HG02798 (cell line): ENCODE measurements at regions not wholly inside any gene's neighbourhood (a gene's known extent, or its start where the extent isn't known, plus 50 kb on each side); places are given as distances from the start of the nearest gene placed in this dataset.
"Not testable (repeated sequence)": the region's sequence is repeated elsewhere in the genome, so short reads cannot be mapped to it uniquely, and the experiment has no call there.

ENCODE experiments used
- ATAC-seq: cut with Tn5 transposase; IDR thresholded peaks from one replicate; pipeline ENCODE4 v1.9.1; 2021; ENCODE audit warnings: mild to moderate bottlenecking; ENCODE audit not compliant: unreplicated experiment, poor library complexity

DNA sequence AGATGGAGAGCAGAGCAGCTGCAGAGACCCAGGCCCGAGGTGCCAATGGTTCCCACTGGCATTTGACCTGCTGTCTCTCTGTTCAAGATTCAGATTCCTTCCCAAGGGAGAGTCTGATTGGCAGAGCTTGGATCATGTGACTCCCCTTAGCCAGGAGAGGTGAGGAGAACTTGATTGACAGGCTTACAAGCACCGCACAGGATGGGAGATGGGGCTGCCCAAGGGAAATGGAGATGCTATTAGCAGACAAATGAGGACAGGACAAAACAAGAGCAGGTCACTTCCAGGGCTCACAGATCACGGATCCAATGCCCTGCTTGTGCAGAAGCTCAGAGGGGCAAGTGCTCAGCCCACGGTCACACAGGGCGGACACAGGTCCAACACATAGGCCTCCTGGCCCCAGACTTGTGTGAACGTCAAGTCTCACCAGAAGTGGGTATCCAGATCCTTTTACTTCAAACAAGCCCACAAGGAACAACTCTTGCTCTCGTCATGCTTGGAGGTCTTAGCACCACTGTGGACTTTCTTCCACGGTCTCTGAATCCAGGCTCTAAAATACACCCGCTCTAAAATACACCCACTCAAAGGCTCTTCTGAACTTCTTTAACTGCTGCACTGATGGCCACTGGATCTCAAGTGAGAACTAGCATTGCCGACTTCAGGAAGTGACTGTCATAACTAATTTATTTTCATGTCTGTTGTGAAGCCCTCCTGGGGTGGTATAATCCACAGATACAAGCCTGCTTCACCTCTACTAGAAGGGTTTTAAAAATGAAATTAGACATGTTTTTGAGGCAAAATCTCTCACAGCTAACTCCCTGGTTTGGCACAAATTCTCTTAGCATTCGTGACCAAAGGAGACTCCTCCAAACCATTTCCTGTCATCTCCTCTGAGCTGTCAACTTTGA, 274.9 kb downstream of the RRAGC start:
- no peak for ATAC-seq

DNA sequence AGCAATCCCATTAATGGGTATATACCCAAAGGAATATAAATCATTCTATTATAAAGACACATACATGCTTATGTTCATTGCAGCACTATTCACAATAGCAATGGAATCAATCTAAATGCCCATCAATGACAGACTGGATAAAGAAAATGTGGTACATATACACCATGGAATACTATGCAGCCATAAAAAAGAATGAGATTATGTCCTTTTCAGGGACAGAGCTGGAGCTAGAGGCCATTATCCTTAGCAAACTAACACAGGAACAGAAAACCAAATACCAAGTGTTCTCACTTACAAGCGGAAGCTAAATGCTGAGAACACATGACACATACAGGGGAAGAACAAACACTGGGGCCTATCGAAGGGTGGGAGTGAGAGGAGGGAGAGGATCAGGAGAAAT, 276.3 kb downstream of the RRAGC start:
- not testable (repeated sequence) for ATAC-seq

DNA sequence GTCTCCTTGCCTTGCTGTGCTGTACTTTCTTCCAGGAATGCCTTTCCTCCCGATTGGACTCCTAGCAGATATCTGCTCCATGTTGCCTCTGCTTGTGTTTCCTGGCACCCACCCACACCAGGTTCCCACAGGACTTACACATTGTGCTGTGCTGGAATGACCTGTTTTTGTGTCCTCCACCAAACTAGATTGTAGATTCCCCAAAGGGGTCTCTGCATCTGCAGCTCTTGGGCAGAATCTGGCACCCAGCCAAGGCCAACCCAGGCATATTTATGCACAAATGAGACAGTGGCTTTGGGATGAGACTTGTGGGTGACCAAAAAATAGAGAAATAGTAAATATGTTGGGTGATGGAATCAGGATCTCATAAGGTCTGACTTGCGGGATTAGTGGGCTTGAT, 278.2 kb downstream of the RRAGC start:
- ATAC-seq = no peak

DNA sequence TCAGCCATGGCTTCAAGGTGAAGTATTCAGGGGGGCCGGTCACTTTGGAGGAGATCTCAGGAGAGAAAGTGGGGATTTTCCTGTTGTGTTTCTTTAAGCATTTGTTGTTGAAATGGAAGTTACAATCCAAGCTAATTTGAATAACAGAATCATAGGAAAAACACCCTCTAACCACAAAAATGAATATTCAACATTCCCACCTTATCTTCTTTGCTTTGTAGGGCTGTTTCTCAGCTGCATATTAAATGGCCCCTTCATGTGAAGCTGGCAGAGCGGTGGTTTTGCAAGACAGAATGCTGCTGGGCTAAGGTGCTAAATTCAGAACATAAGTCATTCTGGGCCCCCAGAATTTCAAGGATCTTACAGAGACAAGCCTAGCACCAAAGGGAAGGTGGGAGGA, 279.0 kb downstream of the RRAGC start:
- no peak for ATAC-seq

DNA sequence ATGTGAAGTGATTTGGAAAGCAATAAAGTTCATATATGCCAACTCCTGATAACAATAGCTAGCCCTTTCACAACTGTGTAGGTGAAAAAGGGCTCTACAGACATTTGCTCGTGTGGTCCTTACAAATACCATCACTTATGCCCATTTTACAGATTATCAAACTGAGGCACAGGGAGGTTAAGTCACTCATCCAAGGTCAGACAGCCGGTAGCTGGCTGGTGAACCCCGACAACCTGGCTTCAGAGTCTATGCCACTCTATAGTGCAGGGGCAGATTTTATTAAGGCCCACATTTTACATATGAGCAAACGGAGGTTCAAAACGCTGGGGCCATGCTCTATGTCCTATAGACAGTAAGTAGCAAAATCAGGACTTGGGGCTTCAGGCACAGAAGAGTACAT, 280.5 kb downstream of the RRAGC start:
- ATAC-seq = no peak

DNA sequence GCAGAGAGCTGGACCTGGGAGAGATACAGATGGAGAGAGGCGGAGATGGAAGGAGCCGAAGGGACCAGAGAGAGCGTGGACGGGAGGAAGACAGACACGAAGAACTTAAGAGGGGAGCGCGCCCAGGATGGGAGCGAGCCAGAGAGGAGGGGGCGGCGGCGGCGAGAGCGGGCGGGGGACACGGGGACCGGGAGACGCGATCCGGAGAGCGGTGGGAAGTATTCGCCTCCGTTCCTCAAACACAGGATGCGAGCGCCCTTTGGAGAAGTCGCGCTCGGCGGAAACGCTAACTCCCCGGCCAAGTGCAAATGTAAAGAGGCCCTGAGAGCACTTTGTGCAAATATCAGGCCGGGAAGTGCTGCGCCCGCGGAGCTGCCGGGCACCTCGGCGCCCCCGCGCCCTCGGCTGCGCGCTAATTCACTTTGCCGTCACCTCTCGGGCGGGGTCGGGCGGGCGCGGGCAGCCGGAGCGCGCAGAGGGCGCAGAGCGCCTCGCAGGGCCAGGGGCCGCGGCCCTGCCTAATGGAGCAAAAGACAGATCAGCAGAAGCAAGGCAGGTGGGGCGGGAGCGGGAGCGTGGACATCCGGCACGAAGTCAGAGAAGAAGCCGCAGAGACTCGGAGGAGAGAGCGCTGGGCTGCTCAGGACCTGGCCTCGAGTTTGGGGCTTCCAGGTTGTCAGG, 281.2 kb downstream of the RRAGC start:
- ATAC-seq = no peak

DNA sequence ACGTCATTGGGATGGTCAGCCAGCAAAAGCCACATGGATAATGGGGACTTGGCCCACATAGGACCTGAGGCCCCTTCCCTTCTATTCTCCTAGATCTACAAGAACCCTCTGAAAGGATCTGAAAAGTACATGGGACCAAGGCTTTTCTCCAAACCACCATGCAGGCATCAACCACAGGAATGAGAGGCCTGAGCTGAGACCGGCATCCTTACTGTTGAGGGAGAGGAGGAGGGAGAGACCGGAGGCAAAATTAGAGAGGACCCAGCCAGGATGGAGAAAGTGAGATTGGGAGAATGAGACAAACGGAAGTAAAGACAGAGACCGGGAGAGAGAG, 281.7 kb downstream of the RRAGC start:
- ATAC-seq = no peak

DNA sequence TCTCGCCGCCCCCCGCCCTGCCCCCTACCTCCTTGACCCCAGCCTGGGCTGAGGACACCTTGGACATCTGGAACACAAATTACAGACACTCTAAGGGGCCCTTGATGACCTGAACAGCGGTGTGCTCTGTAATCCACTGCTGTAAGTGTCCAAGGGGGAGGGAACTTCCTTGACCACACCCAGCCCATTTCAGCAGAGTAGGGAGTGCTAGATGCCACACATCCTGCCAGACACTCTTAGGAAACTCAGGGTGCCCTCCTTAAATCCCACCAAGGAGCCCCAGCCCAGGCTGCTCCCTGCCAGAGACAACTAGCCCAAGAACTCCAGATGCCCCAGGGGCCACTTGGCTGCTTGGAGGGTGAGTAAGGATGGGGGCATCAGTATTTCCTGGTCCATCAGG, 282.2 kb downstream of the RRAGC start:
- ATAC-seq = no peak

DNA sequence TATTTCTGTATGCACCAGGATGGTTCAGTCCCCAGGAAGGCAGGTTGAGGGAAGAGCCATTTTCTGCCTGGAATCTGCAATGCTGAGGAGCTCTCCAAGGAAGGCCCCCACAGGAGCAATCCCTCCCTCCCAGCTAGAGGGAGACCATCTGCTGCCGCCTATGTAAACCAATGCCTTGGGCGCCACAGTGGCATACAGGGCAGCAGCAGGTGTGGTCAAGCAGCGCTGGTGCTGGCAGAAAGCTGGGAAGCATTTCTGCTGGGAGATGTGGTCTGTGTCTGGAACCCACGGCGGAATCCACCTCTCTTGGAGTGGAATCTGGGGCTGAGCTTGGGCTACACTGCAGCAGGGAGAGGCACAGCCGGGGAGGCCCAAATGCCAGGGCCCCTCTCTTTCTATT, 283.3 kb downstream of the RRAGC start:
- no peak for ATAC-seq

DNA sequence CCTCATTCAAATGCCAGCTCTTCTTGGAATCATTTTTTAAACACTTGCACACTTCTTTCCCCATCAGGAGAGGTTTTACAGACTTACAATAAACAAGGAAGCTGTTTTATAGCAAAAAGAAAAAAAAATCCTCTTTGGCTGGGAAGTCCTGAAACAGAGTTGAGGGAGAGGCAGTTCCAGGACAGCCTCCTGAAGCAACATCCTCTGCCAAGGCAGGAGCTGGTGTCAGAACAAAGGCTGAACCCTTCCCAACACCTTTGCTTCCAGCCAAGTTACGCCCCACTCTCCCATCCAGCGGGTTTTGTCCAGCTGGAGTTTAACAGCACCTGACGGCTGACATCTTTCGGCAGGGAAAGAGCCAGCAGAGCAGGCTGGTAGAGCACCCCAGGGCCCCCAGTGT, 287.8 kb downstream of the RRAGC start:
- no peak for ATAC-seq

DNA sequence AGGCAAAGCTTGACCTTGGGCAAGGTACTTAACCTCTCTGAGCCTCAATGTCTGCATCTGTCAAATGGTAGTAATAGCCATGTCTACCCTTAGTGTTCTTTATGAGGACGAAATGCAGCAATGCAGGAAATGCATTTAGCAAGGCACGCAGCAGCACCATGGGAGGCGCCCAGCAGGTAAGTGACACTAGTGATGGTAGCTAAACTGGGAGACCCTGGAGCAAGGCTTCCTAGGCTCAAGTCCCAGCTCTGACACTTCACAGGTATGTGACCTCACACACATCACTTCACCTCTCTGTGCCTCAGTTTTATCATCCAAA, 289.0 kb downstream of the RRAGC start:
- no peak for ATAC-seq

DNA sequence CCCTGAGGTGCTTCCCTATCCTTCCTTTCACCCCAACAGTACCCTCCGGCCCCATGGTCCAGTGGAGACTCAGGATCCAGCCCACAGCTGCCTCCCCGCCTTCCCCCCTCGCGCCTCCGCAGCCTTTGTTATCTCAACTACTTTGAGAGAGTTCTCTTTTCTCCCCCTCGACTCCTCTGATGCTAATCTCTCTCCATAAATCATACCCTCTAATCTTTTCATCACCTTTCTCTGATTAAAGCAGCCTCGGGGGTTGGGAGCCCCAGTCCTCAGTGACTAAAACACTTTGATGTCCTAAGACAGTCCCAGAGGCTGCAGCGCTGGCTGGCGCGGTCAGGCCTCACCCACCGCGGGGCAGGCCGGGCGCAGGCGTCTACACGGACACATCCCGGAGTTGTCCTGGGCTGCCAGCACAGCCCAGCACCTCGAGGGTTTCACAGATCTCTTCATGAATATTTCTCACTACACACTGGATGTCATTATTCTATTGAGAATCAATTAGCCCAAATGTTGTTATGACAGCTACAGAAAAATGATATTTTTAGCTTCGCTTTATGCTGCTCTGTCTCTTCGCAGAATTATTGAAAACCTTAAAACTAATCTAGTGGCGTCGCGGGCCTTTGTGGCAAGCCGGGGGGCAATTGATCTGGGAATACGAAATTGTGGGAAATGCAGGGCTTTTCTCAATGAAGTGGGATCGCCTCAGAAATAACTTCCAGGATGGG, 289.5 kb downstream of the RRAGC start:
- ATAC-seq = no peak

DNA sequence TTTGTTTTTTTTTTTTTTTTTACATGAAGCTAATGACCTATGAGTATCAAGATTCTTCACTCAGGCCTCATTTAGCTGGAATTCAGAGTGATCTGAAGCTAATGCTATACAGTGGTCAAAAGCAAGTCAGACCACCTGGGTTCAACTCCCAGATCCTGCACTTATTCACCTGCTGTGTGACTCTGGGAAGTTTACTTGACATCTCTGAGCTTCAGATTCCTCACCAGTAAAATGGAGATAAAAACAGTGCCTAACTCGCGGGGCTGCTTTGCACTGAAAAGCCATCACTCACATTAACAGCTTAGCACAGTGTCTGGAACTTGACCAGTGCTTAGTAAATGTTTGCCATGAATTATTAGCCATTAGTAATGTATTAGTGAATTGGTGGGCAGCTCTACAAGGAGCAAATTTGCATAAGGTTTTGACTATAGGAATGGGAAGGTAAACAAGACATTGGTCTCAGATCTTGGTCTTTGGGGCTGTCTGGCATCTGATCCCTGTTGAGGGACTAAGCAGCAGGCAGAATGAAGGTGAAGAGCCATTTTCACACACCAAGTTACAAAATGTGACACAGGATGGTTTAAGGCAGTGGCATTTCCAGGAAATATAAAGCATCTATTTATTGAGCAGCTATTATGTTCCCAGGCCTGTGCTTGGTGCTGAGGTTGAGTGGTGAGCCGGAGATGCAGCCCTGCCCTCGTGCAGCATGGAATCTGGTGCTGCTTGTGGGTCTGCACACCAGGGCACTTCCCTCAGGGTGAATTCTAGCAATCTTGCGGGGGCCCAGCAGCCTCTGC, 291.3 kb downstream of the RRAGC start:
- ATAC-seq = no peak

DNA sequence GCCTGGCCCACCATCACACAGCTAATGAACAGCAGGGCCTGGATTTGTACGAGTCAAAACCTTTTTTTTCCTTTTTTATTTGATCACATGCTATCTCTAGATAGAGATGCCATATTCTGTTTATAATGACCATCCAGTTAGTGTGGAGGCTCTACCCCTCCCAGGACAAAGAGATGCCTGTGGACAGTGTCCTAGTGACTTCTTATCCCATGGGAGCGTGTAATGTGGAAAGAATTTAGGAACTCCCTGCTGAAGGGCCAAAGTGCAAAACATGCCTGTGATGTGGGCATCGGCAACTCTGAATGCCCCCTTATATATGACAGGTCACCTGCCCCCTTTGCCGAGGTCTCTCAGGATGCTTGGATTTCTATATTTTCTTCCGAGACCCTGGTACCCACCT, 292.2 kb downstream of the RRAGC start:
- ATAC-seq = no peak

DNA sequence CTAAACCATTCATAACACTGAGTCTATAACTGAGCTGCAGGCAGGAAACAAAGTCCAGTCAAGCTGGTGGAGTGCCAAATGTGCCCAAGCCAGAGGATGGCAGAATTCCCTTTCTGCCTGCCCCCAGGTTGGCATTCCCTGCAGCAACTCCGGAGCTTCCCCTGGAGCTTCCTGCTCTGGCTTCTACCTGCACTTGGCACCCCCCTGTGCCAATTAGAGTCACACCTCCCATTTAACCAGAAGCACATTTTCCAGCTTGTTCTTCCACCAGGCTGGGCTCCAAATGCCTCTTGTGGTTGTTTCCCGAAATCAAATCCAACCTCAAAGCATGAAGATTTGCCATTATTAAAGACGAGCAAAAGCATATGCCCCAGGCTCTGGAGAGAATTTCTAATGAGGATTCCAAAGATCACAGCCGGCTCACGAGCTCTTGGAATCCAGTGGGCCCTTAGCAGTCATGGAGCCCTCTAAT, 294.5 kb downstream of the RRAGC start:
- ATAC-seq = no peak

DNA sequence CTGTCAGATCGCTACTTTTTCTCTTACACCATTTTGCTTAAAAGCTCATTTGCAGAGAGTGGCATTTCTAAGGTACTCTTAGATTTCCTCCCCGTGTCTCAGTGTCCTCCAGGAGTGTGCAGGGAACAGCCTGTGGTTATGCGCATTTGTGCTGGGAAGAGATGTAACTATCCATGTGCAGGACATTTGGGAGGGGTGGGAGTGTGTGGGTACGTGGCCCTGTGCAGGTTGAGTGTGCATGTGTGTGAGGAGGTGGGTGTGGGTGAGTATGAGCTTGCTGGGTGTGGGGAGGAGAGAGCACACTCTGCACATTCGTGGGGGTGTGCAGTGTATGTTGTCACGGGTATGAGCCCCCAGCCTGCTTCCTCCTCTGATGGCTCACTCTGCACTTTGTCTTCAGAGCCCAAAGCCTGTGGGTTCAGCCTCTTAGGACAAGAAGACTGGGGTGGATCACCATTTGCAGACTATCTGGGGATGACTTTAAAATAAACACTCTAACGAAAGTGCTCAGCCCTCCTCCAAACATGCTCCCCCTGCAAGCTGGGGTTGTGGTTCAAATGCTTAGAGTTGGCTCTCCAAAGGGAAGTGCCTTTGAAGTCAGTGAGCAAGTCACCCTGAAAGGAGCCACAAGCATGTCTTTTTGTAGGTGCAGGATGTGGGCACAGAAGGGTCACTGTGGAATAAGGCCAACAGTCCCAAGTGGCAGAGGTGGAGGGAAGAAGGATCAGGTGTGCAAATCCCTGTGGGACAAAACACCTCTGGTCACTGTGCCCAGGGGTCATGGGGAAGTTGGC, 295.4 kb downstream of the RRAGC start:
- ATAC-seq = no peak

DNA sequence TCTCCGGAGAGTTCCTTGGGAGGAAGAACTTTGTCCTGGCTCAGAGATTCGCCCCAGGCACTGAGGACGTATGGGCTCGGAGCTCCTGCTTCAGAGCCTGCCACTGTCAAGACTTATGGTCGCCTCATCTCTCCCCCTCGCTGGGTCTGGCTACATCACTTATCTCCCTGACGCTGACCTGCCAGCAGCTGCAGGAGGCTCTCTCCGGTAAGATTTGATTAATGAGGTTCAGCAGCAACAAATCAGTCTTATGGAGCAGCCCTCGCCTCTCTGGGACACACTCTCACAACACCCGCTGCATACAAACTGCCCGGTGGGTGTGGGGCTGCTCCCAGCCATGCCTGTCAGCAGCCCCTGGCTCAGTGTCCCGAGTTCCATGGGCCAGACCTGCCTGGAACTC, 297.8 kb downstream of the RRAGC start:
- ATAC-seq = no peak

DNA sequence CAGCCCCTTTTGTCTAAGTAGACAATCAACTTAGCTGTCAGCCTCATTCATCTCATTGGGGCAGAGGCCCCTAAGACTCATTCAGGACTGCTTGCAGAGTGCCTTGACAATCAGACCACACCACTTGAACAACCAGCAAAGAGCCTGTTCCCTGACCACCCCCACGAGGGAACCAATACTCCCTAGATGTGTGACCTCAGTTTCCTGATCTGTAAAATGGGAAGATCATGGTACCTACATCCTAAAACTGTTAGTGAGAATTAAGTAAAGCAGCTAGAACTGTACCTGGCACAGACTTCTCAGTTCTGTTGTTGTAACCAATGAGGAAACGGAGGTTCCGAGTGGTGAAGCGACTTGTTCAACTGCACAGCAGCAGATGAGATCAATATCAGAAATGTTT, 298.5 kb downstream of the RRAGC start:
- ATAC-seq = no peak

DNA sequence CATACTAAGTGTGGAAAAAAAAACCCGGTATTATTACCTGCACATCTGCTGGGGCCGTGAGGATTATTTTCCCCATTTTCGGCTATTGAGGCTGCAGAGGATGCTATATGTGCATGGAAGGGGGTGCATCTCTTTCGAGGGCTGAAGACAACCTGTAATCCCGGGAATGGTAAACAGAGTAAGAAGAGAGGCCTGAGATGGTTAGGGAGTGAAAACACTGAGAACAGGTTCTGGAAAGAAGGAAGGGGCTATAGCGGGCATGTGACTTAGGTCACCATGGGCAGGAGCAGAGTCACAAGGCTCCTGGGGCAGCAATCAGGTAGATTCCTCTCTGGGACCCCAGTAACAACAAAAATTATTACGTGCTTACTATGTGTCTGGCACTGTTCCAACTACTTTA, 299.1 kb downstream of the RRAGC start:
- ATAC-seq = no peak
